Lower leg skin (tissue), 3 donors: ENCODE measurements at regions not wholly inside any gene's neighbourhood (a gene's known extent, or its start where the extent isn't known, plus 50 kb on each side); places are given as distances from the start of the nearest gene placed in this dataset.

ENCODE experiments used
- POLR2A ChIP-seq, 2 donors: fragments of 450-650 bp; IDR thresholded peaks; one replicate each; pipeline ENCODE4 v1.6.1; 2016 to 2017; ENCODE audit warnings: antibody characterized with exemption in 2 of 2, mild to moderate bottlenecking in 1 of 2, moderate library complexity in 1 of 2
- TF ChIP-seq, protein P1 (sequence below), 3 donors: fragments of 450-650 bp; IDR thresholded peaks; one replicate each; pipeline ENCODE4 v1.5.1; 2016; ENCODE audit warnings: antibody characterized with exemption in 3 of 3, mild to moderate bottlenecking in 3 of 3, moderate library complexity in 2 of 3

DNA sequence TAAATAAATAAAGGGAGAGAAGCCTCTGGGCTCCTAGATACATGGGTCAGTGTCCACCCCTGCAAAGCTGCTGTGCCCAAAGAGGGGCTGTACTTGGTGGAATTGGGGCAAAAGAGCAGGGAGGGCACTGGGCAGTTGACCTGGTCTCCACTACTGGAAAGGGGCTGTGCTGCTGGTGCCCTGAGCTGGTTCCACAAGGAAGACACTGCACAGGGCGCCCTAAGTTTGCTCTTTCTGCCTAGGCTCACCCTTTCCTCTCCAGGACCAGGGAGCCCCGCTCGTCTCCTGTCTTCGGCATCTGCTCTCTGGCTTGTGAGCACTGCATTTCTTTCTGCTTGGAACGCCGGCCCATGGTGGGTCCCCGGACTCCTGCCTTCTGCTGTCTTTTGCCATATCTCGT lies 161.9 kb downstream of the SEC14L1 start:
- TF ChIP-seq POLR2A (IDR thresholded peaks at IDR 0.05) = no peak
- TF ChIP-seq, protein P1, sequence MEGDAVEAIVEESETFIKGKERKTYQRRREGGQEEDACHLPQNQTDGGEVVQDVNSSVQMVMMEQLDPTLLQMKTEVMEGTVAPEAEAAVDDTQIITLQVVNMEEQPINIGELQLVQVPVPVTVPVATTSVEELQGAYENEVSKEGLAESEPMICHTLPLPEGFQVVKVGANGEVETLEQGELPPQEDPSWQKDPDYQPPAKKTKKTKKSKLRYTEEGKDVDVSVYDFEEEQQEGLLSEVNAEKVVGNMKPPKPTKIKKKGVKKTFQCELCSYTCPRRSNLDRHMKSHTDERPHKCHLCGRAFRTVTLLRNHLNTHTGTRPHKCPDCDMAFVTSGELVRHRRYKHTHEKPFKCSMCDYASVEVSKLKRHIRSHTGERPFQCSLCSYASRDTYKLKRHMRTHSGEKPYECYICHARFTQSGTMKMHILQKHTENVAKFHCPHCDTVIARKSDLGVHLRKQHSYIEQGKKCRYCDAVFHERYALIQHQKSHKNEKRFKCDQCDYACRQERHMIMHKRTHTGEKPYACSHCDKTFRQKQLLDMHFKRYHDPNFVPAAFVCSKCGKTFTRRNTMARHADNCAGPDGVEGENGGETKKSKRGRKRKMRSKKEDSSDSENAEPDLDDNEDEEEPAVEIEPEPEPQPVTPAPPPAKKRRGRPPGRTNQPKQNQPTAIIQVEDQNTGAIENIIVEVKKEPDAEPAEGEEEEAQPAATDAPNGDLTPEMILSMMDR (IDR thresholded peaks at IDR 0.05) = no peak
